MCF 10A (cell line): ENCODE measurements at regions not wholly inside any gene's neighbourhood (a gene's known extent, or its start where the extent isn't known, plus 50 kb on each side); places are given as distances from the start of the nearest gene placed in this dataset.

Experiments used
- BruUV-seq: library from RNA; stranded (reverse); fragments of 400-500 nt; replicated peaks from 2 replicates; lab custom pipeline; 2021; lab: Mats Ljungman, UMichigan
- CTCF ChIA-PET: fragments of 300-600 bp; sonication (Branson Sonifier 250); formaldehyde crosslinking; extraction: SDS; loops from one replicate; lab custom pipeline; 2021; ENCODE audit warnings: antibody characterized with exemption, inconsistent platforms; lab: Yijun Ruan, JAX
- POLR2A ChIA-PET: fragments of 300-600, 350-650 bp; sonication (Branson Sonifier 250); formaldehyde crosslinking; extraction: SDS; loops from one replicate; lab custom pipeline; 2020; ENCODE audit warnings: antibody characterized with exemption, inconsistent platforms; lab: Yijun Ruan, JAX
- DNase-seq: peaks from one replicate; pipeline ENCODE4 v3.0.0-alpha.2; 2018; ENCODE audit not compliant: unreplicated experiment
- H3K27ac Mint-ChIP-seq: one replicate; pipeline ENCODE4 v1.8.0; 2022; ENCODE audit warnings: mild to moderate bottlenecking, low read depth, mixed read lengths; ENCODE audit not compliant: unreplicated experiment
- H3K27me3 Mint-ChIP-seq: one replicate; pipeline ENCODE4 v1.8.0; 2022; ENCODE audit warnings: mixed read lengths; ENCODE audit not compliant: insufficient read depth, unreplicated experiment
- H3K36me3 Mint-ChIP-seq: one replicate; pipeline ENCODE4 v1.8.0; 2022; ENCODE audit warnings: mild to moderate bottlenecking, moderate library complexity, mixed read lengths; ENCODE audit not compliant: insufficient read depth, unreplicated experiment
- H3K4me1 Mint-ChIP-seq: one replicate; pipeline ENCODE4 v1.8.0; 2022; ENCODE audit warnings: mixed read lengths; ENCODE audit not compliant: insufficient read depth, unreplicated experiment
- H3K4me3 Mint-ChIP-seq: one replicate; pipeline ENCODE4 v1.8.0; 2022; ENCODE audit warnings: mild to moderate bottlenecking, moderate library complexity, mixed read lengths; ENCODE audit not compliant: unreplicated experiment
- H3K9me3 Mint-ChIP-seq: one replicate; pipeline ENCODE4 v1.8.0; 2022; ENCODE audit warnings: mixed read lengths; ENCODE audit not compliant: unreplicated experiment
- CTCF ChIP-seq: fragments of 200-600 bp; IDR thresholded peaks from one replicate; pipeline ENCODE4 v1.8.0; 2022; ENCODE audit warnings: antibody characterized with exemption, mild to moderate bottlenecking; ENCODE audit not compliant: unreplicated experiment
- intact Hi-C: fragments of 100-400 bp; cut with micrococcal nuclease; formaldehyde crosslinking; loops from 2 replicates; pipeline ENCODE4 v1.14.1; 2022

- H3K36me3 Mint-ChIP-seq = no peaks in the 10 kb centered on the region
- no peak overlapping the region for H3K27ac Mint-ChIP-seq
- H3K4me1 Mint-ChIP-seq = no peaks in the 10 kb centered on the region
- intact Hi-C loops = no loop called here
- no peak for DNase-seq
- no TSS peak for BruUV-seq
- no peak for TF ChIP-seq CTCF
- H3K27me3 Mint-ChIP-seq = peaks cover 78% of the 10 kb centered on the region
- H3K4me3 Mint-ChIP-seq = no peak overlapping the region
- CTCF ChIA-PET = no interaction called here
- H3K9me3 Mint-ChIP-seq = no peaks in the 10 kb centered on the region
- POLR2A ChIA-PET = no interaction called here
Measured at GRCh38 chr9:73011956-73012355, 59.1 kb upstream of the ALDH1A1 start.

- no peak overlapping the region for H3K27ac Mint-ChIP-seq
- H3K4me1 Mint-ChIP-seq = no peaks in the 10 kb centered on the region
- no peak for TF ChIP-seq CTCF
- ChIA-PET CTCF (interaction anchor here (0.7 kb wide), 1 partner anchor 11 kb away, joined by 3 read pairs; no protein-coding TSS in a partner anchor), POLR2A (interaction anchor here (0.7 kb wide), 1 partner anchor 66 kb away, joined by 3 read pairs; no protein-coding TSS in a partner anchor)
- no peak overlapping the region for H3K4me3 Mint-ChIP-seq
- intact Hi-C loops = no loop called here
- peaks cover 78% of the 10 kb centered on the region for H3K27me3 Mint-ChIP-seq
- H3K9me3 Mint-ChIP-seq = no peaks in the 10 kb centered on the region
- DNase-seq = peak; percentile 23
- BruUV-seq = no TSS peak
- H3K36me3 Mint-ChIP-seq = no peaks in the 10 kb centered on the region
Measured at GRCh38 chr9:73011181-73011750, 58.4 kb upstream of the ALDH1A1 start.

GRCh38 chr9:73009649-73010288 lies 56.9 kb upstream of the ALDH1A1 start:
- POLR2A ChIA-PET = no interaction called here
- BruUV-seq = no TSS peak
- H3K9me3 Mint-ChIP-seq = no peaks in the 10 kb centered on the region
- intact Hi-C loops = no loop called here
- TF ChIP-seq CTCF = no peak
- H3K27me3 Mint-ChIP-seq = peaks cover 82% of the 10 kb centered on the region
- no peaks in the 10 kb centered on the region for H3K36me3 Mint-ChIP-seq
- no peak overlapping the region for H3K27ac Mint-ChIP-seq
- CTCF ChIA-PET = interaction anchor here (2.9 kb wide), 1 partner anchor 153 kb away, joined by 11 read pairs; no protein-coding TSS in a partner anchor
- H3K4me3 Mint-ChIP-seq = no peak overlapping the region
- DNase-seq = no peak
- no peaks in the 10 kb centered on the region for H3K4me1 Mint-ChIP-seq

- CTCF ChIA-PET = interaction anchor here (0.6 to 2.9 kb wide), 5 partner anchors 15 to 282 kb away, joined by 3 to 11 read pairs (median 5); no protein-coding TSS in a partner anchor
- H3K27ac Mint-ChIP-seq = no peak overlapping the region
- no peak overlapping the region for H3K4me3 Mint-ChIP-seq
Measured at GRCh38 chr9:73007966-73008672, 55.3 kb upstream of the ALDH1A1 start.

More at GRCh38 chr9:73007966-73008672, 55.3 kb upstream of the ALDH1A1 start:
- no peaks in the 10 kb centered on the region for H3K36me3 Mint-ChIP-seq
- no TSS peak for BruUV-seq
- DNase-seq = no peak
- H3K4me1 Mint-ChIP-seq = no peaks in the 10 kb centered on the region
- TF ChIP-seq CTCF = no peak
- POLR2A ChIA-PET = no interaction called here
- intact Hi-C loops = no loop called here
- no peaks in the 10 kb centered on the region for H3K9me3 Mint-ChIP-seq
- H3K27me3 Mint-ChIP-seq = peaks cover 79% of the 10 kb centered on the region
